KMS-11 (cell line): ENCODE measurements at regions not wholly inside any gene's neighbourhood (a gene's known extent, or its start where the extent isn't known, plus 50 kb on each side); places are given as distances from the start of the nearest gene placed in this dataset.

Experiments used
- H2AFZ ChIP-seq: fragments of 200-600 bp; sonication (generic); 2 replicates; pipeline ENCODE4 v1.6.1; 2016; ENCODE audit warnings: antibody characterized with exemption, mixed run types, low read depth
- H3K27ac ChIP-seq: fragments of 200-600 bp; sonication (generic); 2 replicates; pipeline ENCODE4 v1.6.1; 2016; ENCODE audit warnings: mild to moderate bottlenecking, mixed run types
- H3K27me3 ChIP-seq: fragments of 200-600 bp; sonication (generic); 2 replicates; pipeline ENCODE4 v1.6.1; 2017; ENCODE audit warnings: mild to moderate bottlenecking, low read depth, mixed run types, moderate library complexity; ENCODE audit not compliant: insufficient read depth
- H3K36me3 ChIP-seq: fragments of 200-600 bp; sonication (generic); 2 replicates; pipeline ENCODE4 v1.6.1; 2017; ENCODE audit warnings: mild to moderate bottlenecking, mixed run types; ENCODE audit not compliant: insufficient read depth
- H3K4me1 ChIP-seq: fragments of 200-600 bp; sonication (generic); 2 replicates; pipeline ENCODE4 v1.6.1; 2016; ENCODE audit warnings: mild to moderate bottlenecking, low read depth, mixed run types; ENCODE audit not compliant: poor library complexity, severe bottlenecking
- H3K4me2 ChIP-seq: fragments of 200-600 bp; sonication (generic); 2 replicates; pipeline ENCODE4 v1.7.0; 2016; ENCODE audit warnings: mild to moderate bottlenecking, mixed run types
- H3K4me3 ChIP-seq: fragments of 200-600 bp; sonication (generic); IDR thresholded peaks from 2 replicates; pipeline ENCODE4 v1.6.1; 2017; ENCODE audit warnings: low read depth, low read length, mixed read lengths; ENCODE audit not compliant: insufficient read depth
- H3K79me2 ChIP-seq: fragments of 200-600 bp; sonication (generic); 2 replicates; pipeline ENCODE4 v1.6.1; 2016; ENCODE audit warnings: low read depth, mixed run types; ENCODE audit not compliant: insufficient read depth
- H3K9ac ChIP-seq: fragments of 200-600 bp; sonication (generic); 2 replicates; pipeline ENCODE4 v1.6.1; 2016; ENCODE audit warnings: mild to moderate bottlenecking, mixed run types
- H4K20me1 ChIP-seq: fragments of 200-600 bp; sonication (generic); 2 replicates; pipeline ENCODE4 v1.6.1; 2016; ENCODE audit warnings: mild to moderate bottlenecking, mixed run types; ENCODE audit not compliant: insufficient read depth
- TF ChIP-seq, protein P1 (sequence below): fragments of 200-600 bp; sonication (generic); conservative IDR thresholded peaks from 2 replicates; pipeline ENCODE4 v1.6.1; 2017; ENCODE audit warnings: low read depth, mild to moderate bottlenecking, antibody characterized with exemption, low read length, moderate library complexity, mixed read lengths

DNA sequence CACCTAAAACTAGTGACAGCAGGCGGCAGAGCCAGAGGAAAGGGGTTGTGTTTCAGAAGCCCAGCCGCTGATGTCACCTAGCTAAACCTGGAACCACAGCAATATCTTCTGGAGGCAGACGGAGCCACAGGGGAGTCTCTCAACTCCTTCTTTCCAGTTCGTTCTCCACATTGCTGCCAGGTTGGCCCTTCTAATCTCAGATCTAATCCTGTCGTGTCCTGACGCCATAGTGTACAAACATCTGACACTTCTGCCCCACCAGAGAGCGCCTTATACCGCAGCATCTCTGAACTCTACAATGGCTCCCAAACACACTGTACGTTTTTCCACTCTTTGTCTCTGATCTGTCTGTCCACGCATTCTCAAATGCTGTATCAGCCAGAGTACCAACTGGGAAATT is 240.0 kb downstream of the SMARCA2 start:
- H3K27me3 ChIP-seq, result no peaks in the 10 kb centered on the region
- no peak overlapping the region for H3K9ac ChIP-seq
- no peak overlapping the region for H3K4me2 ChIP-seq
- no peaks in the 10 kb centered on the region for H3K36me3 ChIP-seq
- no peak overlapping the region for H3K27ac ChIP-seq
- TF ChIP-seq, protein P1, sequence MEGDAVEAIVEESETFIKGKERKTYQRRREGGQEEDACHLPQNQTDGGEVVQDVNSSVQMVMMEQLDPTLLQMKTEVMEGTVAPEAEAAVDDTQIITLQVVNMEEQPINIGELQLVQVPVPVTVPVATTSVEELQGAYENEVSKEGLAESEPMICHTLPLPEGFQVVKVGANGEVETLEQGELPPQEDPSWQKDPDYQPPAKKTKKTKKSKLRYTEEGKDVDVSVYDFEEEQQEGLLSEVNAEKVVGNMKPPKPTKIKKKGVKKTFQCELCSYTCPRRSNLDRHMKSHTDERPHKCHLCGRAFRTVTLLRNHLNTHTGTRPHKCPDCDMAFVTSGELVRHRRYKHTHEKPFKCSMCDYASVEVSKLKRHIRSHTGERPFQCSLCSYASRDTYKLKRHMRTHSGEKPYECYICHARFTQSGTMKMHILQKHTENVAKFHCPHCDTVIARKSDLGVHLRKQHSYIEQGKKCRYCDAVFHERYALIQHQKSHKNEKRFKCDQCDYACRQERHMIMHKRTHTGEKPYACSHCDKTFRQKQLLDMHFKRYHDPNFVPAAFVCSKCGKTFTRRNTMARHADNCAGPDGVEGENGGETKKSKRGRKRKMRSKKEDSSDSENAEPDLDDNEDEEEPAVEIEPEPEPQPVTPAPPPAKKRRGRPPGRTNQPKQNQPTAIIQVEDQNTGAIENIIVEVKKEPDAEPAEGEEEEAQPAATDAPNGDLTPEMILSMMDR, result no peak
- no peaks in the 10 kb centered on the region for H4K20me1 ChIP-seq
- H2AFZ ChIP-seq, result no peak overlapping the region
- no peak overlapping the region for H3K4me3 ChIP-seq
- H3K79me2 ChIP-seq, result no peaks in the 10 kb centered on the region
- no peaks in the 10 kb centered on the region for H3K4me1 ChIP-seq

DNA sequence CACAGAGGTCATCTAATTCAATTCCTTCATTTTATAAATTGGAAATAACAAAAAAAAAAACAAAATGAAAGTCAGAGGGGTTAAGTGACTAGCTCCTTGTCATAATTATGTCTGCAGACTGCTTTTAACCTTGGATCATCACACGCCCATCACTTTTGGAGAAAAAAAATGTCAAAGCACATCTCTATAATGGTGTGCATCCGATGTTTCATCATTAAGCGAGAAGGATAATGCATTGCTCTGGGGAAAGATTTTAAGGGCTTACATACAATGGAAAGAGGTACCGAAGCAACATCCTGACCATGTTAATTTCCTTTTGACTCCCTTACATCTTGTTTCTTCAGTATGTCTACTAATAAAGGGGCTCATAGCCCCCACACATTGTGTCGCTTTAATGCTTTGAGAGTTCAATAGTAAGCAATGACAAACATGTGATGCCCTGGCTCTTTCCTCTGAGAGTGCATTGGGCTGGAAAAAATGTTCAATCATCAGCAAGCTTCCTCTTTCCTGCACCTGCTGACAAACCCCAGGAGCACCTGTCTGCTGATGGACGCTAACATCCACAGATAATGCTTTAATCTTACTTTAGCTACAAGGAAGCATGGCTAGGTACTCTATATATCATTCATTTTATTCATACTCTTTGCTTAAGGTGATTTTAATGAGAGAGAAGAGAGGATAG is 242.2 kb downstream of the SMARCA2 start:
- Histone ChIP-seq H3K36me3 (no peaks in the 10 kb centered on the region), H3K4me3 (no peak overlapping the region), H3K4me2 (no peak overlapping the region), H3K79me2 (no peaks in the 10 kb centered on the region), H2AFZ (no peak overlapping the region), H4K20me1 (no peaks in the 10 kb centered on the region), H3K27ac (no peak overlapping the region), H3K9ac (no peak overlapping the region), H3K4me1 (no peaks in the 10 kb centered on the region), H3K27me3 (no peaks in the 10 kb centered on the region)
- TF ChIP-seq, protein P1, result no peak

DNA sequence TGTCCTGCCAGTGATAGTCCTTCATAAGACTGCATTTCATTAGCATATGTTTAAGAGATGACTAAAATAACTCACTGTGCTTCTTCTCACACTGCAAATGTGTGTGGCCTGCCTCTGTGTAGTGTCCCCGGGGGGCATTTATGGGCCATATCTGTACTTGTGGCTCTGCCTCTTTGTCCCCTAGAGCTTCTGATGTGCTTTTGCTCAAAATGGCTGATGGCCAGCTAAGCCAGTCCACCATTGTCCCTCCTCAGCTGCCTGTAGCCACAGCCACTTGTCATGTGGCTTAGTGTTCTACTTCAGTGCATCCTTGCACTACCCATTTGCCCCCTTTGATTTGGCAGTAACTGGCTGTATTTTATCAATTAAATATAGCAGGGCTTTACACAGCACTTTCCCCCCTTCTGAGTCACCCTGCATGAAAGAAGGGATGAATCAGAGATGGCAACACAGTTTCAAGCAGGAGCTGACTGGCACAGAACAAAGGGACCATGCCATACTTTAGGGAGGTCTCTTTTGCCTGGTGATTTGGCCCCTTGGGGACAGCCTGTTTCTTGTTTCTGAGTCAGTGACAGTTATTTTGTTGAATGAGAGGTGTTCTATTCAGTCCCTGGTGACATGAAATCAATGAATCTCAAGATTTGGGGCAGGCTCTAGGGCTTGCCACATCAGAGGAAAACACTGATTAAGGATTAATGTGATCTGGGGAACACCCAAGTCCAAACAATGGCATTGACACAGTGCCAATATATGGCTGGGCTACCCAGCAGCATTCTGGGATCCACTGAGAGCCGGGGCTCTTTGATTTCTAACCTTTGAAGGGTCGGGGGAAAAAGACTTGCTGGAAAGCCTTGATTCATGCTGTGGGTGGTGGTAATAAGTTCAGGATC is 245.5 kb downstream of the SMARCA2 start:
- Histone ChIP-seq H3K79me2 (no peaks in the 10 kb centered on the region), H3K4me3 (no peak overlapping the region), H4K20me1 (no peaks in the 10 kb centered on the region), H3K27ac (no peak overlapping the region), H3K4me2 (no peak overlapping the region), H3K4me1 (no peaks in the 10 kb centered on the region), H3K36me3 (no peaks in the 10 kb centered on the region), H3K9ac (no peak overlapping the region), H3K27me3 (no peaks in the 10 kb centered on the region), H2AFZ (no peak overlapping the region)
- TF ChIP-seq, protein P1, result no peak

DNA sequence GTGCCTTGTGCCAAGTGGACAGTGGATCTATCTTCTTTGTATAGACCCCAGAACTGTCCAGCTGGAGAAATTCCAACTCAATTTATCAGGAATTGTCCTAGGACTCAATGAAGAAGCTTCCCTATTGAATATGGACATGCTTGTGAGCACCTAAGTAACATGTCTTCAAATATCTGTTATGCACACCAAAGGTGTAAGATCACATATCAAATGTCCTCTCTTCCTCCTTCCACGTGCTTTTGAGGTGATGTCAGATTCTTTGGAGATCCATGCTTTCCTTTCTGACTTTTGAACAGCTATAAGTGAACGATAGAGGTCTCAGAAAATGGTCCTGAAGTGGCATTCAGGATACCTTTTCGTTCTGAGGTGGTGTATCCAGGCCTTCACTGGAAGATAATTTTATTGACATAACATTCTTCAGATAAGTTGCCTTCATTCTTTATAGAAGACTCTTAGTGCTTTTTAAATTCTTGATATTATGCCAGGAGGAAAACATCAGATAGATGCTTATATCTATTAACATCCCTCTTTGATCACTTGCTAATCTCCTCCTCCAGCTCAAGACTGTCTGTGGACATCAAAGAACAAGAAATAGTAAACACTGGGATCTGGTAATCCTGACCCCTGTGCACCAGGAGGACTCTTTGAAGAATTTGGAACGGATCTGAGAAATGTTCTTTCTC is 246.4 kb downstream of the SMARCA2 start:
- Histone ChIP-seq H3K36me3 (no peaks in the 10 kb centered on the region), H3K27ac (no peak overlapping the region), H3K27me3 (no peaks in the 10 kb centered on the region), H2AFZ (no peak overlapping the region), H3K4me1 (no peaks in the 10 kb centered on the region), H3K9ac (no peak overlapping the region), H3K4me2 (no peak overlapping the region), H4K20me1 (no peaks in the 10 kb centered on the region), H3K79me2 (no peaks in the 10 kb centered on the region), H3K4me3 (no peak overlapping the region)
- TF ChIP-seq, protein P1, result no peak
